ENCODE measurements at regions not wholly inside any gene's neighbourhood (a gene's known extent, or its start where the extent isn't known, plus 50 kb on each side); places are given as distances from the start of the nearest gene placed in this dataset.
"Not testable (repeated sequence)": the region's sequence is repeated elsewhere in the genome, so short reads cannot be mapped to it uniquely, and the experiment has no call there.

DNA sequence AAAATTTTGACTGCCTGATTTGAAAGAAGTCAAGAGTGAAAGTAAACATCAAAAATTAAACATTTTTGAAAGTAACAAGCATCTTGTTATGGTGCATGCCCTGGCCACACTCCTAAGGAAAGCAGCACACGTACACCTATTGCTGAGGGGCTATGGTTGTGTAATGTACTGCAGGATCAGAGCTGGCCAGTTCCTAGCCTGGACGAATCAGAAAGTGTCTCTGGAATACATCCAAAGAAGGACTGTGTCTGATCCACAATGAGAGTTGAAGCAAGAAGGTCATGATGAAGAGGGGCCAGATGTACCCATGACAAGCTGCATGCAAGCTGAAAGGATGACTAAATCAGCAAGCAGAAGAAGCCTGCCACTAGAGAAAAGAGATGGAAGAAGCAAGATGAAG lies 618.2 kb downstream of the TLE1 start:
- DNase-seq, result no peak

DNA sequence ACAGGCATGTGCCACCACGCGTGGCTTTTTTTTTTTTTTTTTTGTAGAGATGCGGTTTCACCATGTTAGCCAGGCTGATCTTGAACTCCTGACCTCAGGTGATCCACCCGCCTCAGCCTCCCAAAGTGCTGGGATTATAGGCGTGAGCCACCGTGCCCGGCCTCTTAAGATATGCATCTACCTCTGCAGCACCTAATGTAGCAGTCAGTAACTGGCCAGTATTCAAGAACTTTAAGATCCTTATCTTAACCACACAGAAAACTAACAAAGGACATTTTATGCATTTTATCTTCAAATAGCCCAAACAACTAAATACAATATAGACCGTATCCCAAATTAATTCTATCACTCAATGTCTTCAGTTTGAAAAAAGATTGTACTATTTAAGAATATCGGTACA lies 618.7 kb downstream of the TLE1 start:
- no peak for DNase-seq

DNA sequence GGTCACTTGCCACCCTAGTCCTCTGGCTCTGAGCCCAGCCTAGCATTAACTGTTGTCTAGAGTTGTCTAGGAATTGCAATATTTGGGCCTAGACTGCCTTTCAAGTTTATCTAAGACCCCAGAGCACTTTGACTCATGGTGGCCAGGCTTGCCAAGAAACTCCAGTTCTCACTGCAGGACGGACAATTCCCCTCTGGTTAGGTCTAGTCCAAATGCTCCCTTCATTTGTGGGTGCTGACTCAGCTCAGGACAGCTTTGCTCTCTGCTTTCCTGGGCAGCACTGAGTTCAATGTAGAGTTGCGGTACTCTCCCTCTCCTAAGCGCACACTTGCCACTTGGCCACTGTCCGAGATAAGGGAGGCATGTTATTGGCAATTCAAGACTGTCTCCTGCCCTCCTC lies 619.4 kb downstream of the TLE1 start:
- DNase-seq, result no peak

GRCh38 chr9:81069038-81069795 lies 620.1 kb downstream of the TLE1 start:
- no peak for DNase-seq

DNA sequence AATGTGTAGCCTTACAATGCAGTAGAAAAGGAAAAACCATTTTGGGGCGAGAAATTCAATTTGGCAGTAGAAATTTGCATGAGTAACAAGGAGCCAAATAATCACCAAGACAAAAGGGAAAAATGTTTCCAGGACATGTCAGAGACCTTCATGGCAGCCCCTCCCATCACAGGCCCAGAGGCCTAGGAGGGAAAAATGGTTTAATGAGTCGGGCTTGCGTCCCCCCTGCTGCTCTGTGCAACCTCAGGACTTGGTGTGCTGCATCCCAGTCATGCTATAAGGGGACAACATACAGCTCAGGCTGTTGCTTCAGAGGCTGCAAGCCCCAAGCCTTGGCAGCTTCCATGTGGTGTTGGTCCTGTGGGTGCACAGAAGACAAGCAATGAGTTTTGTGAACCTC lies 626.4 kb downstream of the TLE1 start:
- DNase-seq, result not testable (repeated sequence)

- DNase-seq, result no peak
Measured at GRCh38 chr9:81058782-81059181, 630.6 kb downstream of the TLE1 start.

GRCh38 chr9:81053298-81054025 lies 635.9 kb downstream of the TLE1 start:
- no peak for DNase-seq

- DNase-seq, result no peak
Measured at GRCh38 chr9:81052846-81053245, 636.5 kb downstream of the TLE1 start.

DNA sequence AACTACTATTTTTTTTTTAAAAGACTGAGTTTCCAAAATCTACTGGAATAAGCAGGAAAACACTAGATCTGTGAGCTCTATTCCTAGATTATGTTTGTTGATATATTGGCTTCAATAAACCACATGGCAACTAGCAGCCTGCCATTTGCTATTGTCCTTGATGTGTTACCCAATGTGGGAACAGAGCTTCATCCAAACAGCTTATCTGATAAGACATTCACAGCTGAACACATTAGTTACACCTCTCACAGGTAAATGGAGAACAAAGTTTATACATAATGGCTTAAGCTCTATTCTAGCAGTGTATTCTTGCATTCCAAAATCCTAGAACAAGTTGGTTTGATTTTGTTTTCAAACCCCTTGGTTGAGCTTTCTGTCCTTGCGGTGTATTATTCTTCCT lies 642.1 kb downstream of the TLE1 start:
- DNase-seq, result no peak

GRCh38 chr9:81045658-81046057 lies 643.7 kb downstream of the TLE1 start:
- no peak for DNase-seq

- DNase-seq, result no peak
Measured at GRCh38 chr9:81037889-81038288, 651.5 kb downstream of the TLE1 start.

- DNase-seq, result no peak
Measured at GRCh38 chr9:81035601-81036000, 653.7 kb downstream of the TLE1 start.

DNA sequence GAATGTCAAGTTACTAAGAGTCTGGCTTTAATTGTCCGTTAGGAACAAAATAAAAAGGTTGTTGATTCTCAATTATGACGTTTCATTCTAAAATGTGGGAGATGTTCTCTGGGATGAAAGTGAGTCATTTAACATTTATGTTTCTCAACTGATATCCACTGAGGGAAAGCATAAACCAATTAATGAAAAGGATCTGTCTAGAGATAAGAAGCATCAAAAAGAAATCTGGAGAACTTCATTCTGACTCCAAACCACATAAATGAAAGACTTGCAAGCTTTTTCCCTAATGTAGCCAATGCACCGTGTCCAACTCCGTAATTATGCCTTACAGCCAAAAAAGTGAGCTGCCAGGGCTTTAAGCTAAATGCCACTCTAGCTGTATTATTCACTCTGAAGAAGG lies 654.2 kb downstream of the TLE1 start:
- DNase-seq, result no peak

GRCh38 chr9:81032831-81033230 lies 656.5 kb downstream of the TLE1 start:
- DNase-seq, result no peak

DNA sequence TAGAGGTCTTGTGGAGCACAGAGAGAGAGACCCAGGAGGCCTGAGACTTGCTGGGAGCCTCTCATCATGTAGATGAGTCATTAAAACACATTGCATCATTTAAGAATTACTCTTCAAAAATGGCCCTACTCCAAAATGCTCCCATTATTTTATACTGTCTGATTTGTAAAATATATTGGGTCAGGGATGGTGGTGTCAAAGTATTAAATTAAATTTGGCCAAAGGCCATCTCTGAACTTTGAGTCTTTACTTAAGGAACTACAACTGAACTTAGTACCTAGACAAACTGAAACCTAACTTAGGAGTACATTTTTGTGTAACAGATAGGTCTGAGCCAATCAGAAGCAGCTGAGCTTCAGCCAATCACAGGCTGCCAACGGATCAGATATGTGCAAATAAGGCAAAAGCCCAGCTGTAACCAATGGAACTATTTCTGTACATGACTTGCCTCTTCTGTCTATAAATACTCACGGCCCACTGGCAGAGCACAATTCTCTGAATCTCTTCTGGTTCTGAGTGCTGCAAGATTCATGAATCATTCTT lies 657.2 kb downstream of the TLE1 start:
- no peak for DNase-seq

DNA sequence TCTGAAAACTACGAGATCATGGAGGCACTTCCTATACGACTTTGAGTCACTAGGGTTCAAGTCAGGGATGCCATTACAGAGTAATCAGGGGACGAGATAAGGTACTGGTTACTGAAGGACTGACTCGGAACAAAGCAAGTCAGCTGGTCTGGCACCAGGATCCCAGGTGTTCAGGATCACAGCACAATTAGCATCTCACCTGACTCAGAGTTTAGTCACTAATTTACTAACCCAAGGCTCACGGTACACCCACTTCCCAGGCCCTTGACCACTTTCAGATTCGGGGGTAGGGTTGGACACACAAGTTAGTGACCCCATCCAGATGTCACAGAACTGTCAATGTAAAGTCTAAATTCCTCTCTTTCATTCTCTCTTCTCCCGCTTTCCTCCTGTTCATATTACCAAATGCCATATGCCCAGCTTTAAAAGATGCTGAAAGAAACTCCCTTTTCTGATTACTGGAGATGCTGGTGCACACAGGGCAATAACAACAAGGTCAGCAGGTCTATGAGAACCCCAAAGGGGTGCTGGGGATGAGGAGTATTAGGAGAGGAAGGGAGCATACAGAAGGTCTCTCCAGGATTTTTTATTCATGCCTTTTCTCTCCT lies 657.8 kb downstream of the TLE1 start:
- no peak for DNase-seq

GRCh38 chr9:81030027-81030426 lies 659.3 kb downstream of the TLE1 start:
- no peak for DNase-seq

GRCh38 chr9:81028504-81028903 lies 660.8 kb downstream of the TLE1 start:
- DNase-seq, result no peak

- no peak for DNase-seq
Measured at GRCh38 chr9:81022177-81022576, 667.2 kb downstream of the TLE1 start.

DNA sequence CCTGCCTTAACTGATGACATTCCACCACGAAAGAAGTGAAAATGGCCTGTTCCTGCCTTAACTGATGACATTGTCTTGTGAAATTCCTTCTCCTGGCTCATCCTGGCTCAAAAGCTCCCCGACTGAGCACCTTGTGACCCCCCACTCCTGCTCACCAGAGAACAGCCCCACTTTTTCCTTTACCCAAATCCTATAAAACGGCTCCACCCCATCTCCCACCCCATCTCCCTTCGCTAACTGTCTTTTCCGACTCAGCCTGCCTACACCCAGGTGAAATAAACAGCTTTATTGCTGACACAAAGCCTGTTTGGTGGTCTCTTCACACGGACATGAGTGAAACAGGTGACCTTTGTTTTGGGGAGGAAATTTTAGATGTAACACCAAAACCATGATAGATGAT lies 674.4 kb downstream of the TLE1 start:
- DNase-seq, result not testable (repeated sequence)

GRCh38 chr9:81013191-81013590 lies 676.2 kb downstream of the TLE1 start:
- DNase-seq, result not testable (repeated sequence)

DNA sequence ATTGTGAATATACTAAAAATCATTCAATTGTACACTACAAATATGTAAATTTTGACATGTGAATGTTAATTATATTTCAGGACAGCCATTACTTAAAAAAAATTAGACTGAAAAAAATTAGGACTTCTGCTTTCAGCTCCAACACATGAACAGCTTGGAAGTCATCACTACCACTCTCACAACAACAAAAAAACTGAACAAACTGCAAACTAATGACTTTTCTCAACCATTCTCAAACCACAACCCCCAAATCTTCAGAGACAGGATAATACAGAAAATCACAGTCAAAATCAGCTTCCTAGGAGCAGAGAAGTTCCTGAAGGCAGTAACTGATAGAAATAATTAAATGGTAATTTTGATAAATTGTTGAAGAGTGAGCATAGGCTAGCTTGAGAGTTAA lies 686.4 kb downstream of the TLE1 start:
- DNase-seq, result no peak

- peak; percentile 5 for DNase-seq
Measured at GRCh38 chr9:81002242-81002641, 687.1 kb downstream of the TLE1 start.

Data from left kidney (tissue), 1 donor.